GM12872 (cell line): ENCODE measurements at regions not wholly inside any gene's neighbourhood (a gene's known extent, or its start where the extent isn't known, plus 50 kb on each side); places are given as distances from the start of the nearest gene placed in this dataset.

Experiments
- CTCF ChIP-seq: IDR thresholded peaks from 3 replicates; pipeline ENCODE4 v1.5.1; 2011; ENCODE audit warnings: low read depth, mild to moderate bottlenecking, low read length, moderate library complexity; ENCODE audit not compliant: insufficient read depth

- no peak for TF ChIP-seq CTCF
These were observed 238.7 kb upstream of the NR3C2 start for GRCh38 chr4:148680884-148681283.

GRCh38 chr4:148676344-148676743 lies 234.1 kb upstream of the NR3C2 start:
- TF ChIP-seq CTCF: no peak

DNA sequence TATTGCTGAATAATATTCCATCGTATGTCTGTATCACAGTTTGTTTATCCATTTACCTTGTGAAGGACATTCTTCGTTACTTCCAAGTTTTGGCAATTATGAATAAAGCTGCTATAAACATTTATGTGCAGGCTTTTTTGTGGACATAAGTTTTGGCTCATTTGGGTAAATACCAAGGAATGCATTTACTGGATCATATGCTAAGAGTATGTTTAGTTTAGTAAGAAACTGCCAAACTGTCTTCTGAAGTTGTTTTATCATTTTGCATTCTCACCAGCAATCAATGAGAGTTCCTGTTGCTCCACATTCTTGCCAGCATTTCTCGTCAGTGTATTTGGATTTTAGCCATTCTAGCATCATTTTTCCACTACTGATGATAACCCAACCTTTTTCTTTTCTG lies 232.7 kb upstream of the NR3C2 start:
- TF ChIP-seq CTCF: no peak

DNA sequence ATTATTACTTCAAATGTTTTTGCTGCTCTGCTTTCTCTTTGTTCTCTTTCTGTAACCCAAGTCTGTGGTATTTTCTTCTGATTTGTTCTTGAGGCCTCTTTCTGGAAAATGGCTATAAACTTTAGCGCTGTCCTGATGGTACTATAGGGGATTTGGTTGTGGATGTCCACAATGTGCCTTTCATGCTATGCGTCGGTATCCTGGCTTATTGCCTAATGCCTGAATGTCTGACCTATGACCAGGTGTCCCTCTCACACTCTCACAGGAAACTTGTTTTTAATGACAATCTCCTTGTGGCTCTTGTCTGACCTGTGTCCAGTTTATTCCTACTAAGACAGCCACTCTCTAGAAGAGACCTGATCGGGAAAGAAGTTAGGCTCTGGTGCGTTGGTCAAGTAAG lies 222.4 kb upstream of the NR3C2 start:
- TF ChIP-seq CTCF: no peak

DNA sequence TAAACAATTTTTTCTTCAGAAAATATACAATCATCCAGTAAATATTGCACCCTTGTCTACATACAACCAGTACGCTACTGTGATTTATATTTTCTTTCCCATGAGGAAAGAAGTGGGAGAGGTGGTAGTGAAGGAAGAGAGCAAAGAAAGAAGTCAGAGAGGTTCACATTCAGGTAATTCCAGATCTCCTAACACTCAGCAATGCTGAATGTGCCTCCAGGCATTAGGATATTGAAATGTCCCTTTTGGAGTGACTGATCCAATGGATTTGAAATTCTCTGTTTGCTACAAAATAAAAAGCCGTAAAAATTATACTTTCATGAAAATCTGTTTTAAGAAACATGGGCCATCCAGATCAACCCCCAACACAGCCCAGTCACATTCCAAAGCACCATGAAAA lies 211.9 kb upstream of the NR3C2 start:
- TF ChIP-seq CTCF: no peak

GRCh38 chr4:148653681-148654080 lies 211.5 kb upstream of the NR3C2 start:
- no peak for TF ChIP-seq CTCF

DNA sequence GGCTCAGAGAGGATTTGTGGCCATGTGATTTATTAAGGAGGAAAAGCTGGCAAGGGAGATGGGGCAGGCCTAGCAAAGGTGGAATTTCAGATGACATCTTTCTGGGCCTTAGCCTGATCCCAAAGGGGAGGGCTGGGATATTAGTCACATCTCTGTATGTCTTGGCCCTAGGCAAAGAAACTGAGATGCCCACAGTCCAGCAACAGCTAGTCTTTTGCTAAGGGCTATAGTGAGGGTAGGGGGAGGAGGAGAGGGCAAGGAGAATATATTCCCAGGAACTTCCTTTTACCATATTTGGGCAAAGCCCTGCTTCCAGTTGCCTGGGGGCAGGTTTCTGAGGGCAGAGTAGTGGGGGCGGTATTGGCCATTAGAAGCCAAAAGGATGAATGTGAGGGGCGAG lies 209.8 kb upstream of the NR3C2 start:
- TF ChIP-seq CTCF: no peak
